ENCODE measurements at regions not wholly inside any gene's neighbourhood (a gene's known extent, or its start where the extent isn't known, plus 50 kb on each side); places are given as distances from the start of the nearest gene placed in this dataset.

DNA sequence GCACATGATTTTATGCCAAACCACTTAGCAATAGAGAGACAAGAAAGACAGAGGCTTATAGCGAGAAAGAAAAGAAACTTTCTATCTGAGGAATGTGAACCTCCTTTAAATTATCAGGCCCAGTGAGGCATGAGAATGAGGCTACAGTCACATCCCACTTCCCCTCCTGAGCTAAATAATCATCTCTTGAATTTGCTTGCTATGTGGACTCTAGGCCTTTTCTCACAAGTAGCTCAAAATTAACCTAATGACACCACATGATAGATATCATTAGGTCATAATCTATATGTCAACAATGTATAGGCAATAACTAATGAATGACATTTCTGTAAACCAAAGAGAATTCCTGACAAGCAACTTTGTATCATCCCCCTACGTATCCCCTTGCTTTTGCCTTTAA is 301.5 kb upstream of the MGAT5 start:
- TF ChIP-seq, protein P1, sequence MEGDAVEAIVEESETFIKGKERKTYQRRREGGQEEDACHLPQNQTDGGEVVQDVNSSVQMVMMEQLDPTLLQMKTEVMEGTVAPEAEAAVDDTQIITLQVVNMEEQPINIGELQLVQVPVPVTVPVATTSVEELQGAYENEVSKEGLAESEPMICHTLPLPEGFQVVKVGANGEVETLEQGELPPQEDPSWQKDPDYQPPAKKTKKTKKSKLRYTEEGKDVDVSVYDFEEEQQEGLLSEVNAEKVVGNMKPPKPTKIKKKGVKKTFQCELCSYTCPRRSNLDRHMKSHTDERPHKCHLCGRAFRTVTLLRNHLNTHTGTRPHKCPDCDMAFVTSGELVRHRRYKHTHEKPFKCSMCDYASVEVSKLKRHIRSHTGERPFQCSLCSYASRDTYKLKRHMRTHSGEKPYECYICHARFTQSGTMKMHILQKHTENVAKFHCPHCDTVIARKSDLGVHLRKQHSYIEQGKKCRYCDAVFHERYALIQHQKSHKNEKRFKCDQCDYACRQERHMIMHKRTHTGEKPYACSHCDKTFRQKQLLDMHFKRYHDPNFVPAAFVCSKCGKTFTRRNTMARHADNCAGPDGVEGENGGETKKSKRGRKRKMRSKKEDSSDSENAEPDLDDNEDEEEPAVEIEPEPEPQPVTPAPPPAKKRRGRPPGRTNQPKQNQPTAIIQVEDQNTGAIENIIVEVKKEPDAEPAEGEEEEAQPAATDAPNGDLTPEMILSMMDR (IDR thresholded peaks at IDR 0.05; ENCODE audit: low read depth, low read length, poor library complexity, severe bottlenecking): no peak
- no peak for TF ChIP-seq EZH2phosphoT487 (IDR thresholded peaks at IDR 0.05; ENCODE audit: borderline replicate concordance, low read length)

Measured in DOHH2 (cell line).